Fibroblast of skin of right quadriceps (primary cell): ENCODE measurements at regions not wholly inside any gene's neighbourhood (a gene's known extent, or its start where the extent isn't known, plus 50 kb on each side); places are given as distances from the start of the nearest gene placed in this dataset.

Experiments
- DNase-seq: peaks from one replicate; pipeline ENCODE4 v3.0.0-alpha.2; 2013

DNA sequence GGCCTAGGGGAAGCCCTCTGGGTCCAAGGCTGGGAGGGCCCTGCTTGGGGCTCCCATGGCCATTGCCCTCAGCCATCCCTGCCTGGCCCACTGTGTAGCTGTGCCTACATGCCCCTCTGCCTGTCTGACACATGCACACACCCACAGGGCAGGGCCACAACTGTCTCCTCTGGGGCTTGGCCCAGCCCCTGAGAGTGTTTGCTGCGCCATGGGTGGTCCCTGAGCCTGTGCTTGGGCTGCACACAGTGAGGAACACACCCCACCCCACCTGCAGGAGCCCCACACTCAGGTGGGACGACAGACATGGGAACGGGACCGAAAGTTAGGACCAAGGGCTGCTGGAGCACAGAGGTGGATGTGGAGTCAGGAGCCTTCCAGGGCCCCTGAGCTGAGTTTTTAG is 489.5 kb downstream of the TBC1D22A start:
- no peak for DNase-seq

DNA sequence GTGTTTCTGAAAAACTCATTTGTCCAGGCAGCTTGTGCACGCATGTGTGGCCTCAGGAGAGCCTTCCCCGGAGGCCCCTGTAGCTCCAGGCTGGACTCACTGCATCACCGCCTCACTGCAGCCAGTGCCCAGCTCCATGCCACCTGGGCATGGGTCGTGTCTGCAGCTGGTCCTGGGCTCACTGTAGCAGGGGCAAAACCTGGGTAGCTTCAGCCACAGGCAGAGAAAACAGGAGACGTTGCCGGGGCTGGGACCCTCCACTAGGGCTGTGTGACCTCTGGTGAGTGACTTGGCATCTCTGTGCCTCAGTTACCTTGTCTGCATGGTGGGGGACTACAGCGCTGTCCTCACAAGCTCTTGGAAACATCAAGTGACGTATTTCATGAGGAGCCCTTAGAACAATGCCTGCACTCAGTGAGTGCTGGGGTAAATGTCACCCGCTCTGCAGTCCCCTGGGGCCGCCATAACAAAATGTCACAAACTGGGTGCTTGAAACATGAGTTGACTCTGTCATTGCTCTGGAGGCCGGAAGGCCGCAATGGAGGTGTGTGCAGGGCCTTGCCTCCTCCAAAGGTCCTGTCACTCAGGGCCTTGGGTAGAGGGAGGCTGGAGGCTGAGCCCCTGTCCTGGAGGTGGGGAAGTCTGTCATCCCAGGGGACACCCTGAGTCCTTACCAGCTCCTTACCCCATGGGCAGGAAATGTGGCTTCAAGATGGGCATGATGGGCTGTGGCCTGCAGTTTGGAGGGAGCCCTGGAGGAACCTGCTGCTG is 488.7 kb downstream of the TBC1D22A start:
- no peak for DNase-seq

DNA sequence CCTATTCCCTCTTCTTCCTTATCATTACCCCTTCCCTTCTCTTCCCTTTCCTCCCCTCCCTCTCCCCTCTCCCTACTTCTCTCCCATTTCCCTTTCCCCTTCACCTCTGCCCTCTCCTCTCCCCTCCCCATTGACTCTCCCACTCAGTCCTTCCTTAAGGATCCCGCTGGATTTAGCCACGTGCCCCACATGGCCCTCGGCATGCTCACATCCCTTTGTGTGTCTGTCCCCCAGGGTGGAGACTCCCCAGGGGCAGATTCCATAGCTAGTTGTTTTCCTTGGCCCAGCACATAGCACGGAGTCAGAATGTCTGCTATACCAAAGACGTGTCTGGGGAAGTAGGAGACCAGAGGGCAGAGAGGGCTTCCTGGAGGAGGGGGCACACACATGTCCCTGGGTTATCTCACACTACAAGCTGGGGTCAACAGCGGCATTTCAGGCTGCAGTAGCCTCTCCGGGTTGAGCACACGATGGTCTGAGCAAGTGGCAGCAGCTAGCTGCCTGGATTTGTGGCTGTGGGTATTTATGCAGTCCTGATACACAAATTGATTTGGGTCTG is 487.0 kb downstream of the TBC1D22A start:
- DNase-seq: no peak

DNA sequence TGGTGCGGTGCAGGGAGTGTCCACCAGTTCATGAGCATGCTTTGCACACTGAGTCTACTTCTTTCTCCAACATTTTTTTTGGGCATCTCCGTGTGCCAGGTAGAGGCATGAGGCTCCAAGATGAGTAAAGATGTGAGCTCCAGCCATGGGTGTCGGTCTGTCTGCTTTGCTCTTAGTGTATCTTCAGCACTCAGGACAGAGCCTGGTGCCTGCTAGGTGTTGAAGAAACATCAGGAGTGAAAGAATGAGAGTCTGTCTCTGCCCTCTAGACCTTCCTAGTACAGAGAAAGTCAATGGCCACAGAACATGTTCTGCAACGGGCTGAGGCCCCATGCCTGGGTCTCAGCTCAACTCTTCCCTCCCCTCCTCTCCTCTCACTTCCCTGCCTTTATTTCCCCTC is 486.5 kb downstream of the TBC1D22A start:
- DNase-seq: no peak

DNA sequence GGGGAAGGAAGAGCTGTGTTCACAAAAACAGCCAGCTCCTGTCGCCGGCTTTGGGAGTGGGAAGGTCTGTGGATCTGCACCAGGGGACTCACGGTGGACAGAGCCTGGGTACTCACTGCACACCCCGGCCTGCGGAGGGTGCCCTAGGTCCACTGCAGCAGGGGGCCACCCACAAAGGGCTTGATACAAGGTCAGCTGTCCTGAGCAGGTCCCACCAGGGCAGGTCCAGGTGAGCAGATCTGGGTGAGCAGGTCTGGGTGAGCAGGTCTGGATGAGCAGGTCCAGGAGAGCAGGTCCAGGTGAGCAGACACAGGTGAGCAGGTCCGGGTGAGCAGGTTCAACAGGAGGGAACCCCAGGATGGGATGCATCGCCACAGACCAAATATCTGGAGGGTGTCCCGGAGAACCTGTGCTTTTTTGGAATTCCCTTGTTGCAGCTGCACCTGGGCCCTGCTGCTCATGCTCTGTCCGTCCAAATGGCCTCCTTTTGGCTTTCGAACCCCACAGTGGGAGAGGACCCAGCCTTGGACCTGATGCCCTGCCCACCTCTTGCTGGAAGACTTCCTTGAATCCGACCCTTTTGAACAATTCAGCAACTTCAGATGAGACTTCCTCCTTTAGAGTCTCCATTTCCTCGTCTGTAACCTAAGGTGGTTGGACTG is 485.3 kb downstream of the TBC1D22A start:
- DNase-seq: no peak

DNA sequence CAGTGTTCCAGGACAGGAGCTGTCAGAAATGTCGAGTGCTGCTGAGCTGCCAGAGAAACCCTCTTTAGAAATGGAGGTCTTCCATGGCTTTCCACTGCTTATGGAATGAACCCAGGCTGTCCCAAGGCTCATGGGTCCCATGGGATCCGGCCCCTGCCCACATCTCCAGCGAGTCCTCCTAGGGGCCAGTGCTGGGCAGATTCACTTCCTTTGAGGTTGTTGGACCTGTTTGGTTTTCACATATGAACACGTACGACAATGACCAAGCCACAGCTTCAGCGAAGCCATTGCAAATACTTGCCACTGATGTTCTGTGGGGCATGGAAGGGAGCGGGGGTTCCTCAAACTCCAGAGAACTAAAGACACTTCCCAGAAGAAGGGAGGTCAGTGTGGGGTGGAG is 483.3 kb downstream of the TBC1D22A start:
- no peak for DNase-seq

DNA sequence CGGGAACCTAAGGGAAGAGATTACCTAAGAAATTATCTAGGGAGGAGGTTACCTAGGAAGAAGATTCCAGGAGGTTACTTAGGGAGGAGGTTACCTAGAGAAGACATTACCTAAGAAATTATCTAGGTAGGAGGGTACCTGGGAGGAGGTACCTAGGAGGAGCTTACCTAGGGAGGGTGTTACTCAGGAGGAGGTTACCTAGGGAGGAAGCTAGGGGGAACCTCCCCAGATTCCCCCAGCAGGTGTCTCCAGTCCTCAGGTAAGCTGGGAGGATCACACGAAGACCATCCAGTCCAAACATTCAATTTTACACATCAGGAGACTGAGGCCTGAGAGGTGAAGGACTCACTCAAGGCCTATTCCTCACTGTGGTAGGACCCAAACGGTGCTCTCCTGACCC is 482.8 kb downstream of the TBC1D22A start:
- DNase-seq: no peak

DNA sequence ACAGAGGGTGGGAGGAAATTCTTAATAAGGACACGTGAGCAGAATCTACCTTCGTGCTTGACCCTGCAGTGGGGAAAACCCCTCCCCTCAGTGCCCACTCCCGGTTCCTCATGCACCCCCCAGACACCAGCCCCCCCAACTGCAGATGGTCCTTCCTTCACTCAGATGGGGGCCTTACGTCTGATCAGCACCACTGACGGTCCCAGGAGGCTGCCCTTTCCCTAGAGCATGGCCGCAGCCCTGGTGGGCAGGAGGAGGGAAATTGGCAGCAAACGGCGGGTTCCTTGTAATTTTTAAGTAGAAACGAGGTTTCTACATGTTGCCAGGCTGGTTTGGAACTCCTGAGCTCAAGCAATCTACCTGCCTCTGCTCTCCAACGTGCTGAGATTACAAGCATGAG is 477.7 kb downstream of the TBC1D22A start:
- no peak for DNase-seq

DNA sequence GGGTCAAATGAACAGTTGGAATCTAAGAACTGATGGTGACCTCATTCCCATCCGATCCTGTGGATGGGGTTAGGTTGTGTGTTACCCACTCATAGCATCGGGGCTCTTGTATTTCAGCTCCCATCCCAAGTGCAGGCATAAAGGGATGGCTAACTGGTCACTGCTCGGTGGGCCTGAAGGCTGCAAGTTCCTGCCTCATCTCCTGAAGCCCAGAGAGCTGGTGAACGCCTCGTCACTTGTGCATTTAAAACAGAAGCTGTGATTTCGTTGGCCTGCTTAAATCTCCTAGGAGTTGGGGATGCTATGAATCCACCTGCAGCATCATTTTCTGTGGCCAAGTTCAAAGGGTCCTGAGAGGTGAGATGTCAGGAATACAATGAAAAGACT is 477.0 kb downstream of the TBC1D22A start:
- DNase-seq: no peak

DNA sequence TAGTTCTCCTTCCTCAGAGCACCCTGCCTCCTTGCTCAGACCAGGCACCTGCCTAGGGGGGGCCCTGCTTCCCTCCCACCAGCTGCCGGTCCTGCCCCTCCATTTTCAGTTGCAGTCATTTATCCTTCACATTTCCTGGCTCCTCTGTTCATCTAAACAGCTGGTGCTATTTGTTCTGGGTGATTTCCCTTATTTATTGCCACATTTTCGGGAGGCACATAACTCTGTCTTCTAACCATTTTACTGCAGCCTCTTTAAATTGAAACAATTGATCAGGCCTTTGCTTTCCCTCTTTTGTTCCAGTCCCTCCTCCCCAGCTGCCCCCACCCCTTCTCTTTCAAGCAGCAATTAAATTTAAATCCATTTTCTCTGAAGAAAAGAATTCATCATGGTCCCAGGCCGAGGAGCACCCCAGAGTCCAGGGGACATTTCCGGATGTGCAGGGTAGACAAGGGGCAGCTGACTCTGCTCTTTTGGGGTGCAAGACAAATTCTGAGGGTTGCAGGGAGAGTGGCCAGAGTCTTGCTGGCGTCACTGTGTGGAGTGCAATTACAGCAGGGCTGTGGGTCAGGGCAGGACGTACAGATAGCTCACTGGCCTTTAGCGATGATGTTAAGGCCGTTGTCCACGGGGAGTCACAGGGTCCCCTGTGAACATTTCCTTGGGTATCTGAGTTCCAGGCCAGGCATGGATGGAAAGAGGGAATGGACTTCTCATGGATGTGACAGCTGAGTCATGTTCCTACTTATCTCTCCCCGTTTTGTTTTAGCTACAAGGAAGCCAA is 476.4 kb downstream of the TBC1D22A start:
- no peak for DNase-seq

DNA sequence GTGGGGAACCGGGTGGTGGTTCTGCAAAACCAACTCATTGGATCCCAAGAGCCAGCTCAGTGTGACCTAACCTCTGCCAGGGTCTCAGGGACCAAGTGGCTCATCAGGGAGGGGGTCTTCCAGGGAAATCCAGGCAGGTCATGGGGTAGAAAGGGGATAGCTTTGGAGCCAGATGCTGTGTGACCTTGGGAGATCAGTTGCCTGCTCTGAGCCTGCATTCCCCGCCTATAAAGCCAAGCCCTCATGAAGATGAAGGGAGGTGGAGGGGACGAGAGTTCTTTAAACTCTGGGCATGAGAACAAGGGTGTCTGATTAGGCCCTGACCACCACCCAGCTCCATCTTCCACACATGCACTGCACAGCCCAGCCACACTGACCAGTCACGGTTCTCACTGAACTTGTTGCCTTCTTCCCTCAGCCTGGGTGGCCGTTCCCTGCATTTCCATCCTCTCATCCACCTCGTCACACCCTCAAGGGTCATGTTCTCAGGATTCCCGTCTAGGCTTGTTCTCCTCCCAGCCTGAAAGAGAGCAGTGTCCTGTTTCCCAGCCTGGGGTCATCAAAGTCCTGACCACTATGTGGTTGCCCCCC is 475.5 kb downstream of the TBC1D22A start:
- DNase-seq: no peak

DNA sequence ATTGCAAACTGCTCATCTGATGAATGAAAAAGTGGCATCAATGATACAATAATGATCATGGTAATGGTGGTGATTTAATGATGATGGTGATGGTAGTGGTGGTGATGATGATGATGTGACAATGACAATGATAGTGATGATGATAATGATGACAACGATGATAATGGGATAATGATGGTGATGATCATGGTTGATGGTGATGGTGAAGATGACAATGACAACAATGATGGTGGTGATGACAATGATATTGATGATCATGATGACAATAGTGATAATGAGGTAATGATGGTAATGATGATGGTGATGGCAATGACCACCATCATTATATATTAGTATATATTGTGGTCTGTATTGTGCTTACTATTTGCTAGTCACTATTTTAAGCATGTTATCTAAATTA is 474.3 kb downstream of the TBC1D22A start:
- no peak for DNase-seq

DNA sequence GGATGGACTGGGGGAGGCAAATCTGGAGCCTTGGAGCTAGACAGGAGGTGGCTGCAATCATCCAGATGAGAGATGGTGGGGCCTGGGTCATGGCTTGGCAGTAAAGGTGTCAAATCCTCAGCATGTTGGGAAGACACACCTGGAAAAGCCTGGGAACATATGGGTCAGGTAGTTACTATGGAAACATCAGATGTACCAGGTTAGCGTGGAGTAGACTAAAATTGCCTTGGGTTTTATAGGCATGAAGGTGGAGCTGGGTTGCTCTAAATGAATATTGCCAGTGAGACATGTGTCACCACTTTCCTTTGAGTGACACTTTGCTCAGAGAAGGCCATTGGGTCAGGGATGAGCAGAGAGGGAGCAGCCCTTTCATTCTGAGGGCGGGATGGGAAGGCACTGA is 473.7 kb downstream of the TBC1D22A start:
- no peak for DNase-seq

DNA sequence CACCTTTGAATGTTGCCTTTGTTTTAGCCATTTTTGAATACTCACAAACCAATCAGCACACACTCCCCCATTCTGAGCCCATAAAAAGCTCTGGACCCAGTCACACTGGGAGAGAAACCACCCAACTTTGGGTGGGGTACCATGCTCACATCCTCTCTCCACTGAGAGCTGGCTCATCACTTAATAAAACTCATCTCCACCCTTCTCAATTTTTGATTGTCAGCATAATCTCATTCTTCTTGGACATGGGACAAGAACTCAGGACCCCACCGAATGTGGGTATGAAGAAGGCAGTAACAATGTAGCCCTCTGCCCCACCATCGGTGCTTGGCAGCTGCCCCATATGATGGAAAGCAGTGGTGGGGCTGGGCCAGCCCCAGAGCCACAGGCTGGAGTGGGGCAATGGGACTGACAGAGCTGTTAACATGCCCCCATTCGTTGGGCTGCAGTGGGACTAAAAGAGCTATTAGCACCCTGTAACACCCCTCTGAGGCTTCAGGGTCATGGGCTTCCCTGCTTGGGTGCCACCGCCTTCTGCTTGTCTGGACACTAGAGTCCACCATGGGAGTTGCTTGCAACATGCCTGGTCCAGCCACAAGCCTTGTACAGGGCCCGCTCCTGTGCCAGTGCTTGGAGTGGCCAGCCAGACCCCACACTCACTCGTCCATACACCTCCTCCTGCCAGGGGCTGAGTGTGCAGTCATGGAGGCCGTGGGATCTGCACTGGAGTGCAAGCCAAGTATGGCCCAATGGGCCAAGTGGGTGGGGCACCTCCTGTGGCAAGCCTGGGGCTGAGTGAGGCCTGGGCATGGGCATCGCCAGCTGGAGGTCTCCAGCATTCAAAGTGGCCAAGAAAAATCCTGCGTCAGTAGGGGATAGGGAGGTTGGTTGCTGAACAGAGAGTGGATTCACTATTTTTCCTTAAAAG is 471.1 kb downstream of the TBC1D22A start:
- no peak for DNase-seq

DNA sequence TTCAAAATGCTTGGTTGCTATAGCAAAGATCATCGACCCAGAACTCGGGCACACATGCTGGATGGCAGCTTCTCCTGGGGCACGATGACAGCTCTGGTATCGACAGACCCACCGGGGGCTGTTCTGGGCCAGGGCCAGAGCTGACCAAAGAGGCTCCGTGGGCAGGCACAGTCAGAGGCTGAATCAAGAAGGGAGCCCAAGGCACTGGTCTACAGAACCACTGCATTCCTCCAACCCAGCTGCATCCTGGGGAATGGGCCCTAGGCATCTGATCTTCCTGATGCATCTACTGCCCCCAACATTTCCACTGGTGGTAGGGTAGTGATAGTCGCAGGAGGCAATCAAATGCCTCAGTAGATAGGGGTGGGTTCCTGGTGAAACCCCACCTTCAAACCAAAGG is 470.3 kb downstream of the TBC1D22A start:
- no peak for DNase-seq

DNA sequence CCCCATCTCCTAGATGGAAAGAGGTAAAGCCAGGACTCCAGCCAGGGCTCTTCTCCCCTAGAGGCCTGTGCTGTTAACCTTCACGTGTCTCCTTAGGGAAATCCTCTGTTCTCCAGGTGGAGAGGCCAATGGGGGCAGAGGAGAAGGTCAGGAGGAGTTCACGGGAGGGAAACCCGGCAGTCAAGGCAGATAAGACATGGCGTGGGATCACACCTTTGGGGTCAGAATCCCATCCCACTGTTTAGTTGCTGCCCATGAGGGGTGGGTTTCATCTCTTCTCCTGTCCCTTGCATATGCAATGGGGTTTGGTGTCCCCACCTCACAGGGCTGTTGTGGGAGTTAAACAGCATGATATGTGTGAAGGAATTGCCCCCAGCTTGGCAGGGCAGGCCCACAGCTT is 469.7 kb downstream of the TBC1D22A start:
- DNase-seq: no peak

DNA sequence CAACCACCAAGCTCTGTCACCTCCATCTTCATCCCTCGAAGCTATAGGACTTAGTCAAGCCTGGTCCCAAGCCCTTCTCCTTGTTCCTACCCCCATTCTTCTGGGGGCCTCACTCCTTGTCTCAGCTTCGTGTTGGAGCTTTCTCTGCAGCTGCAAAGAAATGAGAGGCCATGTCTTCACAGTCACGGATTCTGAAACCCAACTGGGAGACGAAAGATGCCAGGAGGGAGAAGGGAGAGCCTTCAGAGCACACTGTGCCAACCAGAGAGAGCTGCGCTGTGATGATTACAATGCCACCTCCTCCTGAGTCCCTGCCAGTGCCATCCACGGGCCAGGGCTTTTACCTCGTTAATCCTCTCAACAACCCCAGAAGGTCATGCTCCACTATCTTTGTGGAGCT is 469.3 kb downstream of the TBC1D22A start:
- DNase-seq: no peak

DNA sequence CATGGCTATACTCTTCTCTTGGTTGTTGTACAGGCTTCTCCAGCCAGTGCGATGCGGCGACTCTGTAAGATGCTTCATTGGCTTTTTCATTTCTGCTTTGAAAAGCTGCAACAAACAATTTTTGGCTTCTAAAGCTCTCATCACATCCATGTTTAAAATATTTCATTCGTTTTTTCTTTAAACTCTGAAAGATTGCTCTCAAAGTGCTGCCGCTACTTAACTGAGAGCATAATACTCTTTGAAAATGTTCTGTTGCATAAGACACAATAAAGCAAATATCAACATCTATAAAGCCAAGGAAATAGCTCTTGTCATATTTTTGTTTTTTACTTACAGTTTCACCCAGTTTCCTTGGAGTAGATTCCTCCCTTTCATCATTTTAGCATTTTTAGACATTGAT is 468.3 kb downstream of the TBC1D22A start:
- DNase-seq: no peak

DNA sequence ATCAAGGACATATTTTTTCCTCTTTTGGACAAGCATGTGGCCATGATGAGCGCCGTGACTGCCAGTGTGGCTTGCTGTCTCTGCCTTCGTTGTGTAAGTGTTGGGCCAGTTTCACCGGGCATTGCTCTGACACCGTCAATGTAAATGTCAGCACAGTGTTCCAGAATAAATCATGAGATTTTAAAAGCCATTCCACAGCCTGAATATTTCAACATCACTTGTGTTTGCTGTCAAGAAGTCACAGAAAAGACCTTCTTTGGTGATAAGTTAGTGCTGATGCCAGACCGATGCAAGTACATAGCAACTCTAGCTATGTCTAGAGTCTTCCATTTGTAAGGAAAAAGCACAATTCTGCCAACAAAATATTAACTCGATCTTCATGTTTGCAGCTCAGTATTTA is 467.8 kb downstream of the TBC1D22A start:
- DNase-seq: no peak

DNA sequence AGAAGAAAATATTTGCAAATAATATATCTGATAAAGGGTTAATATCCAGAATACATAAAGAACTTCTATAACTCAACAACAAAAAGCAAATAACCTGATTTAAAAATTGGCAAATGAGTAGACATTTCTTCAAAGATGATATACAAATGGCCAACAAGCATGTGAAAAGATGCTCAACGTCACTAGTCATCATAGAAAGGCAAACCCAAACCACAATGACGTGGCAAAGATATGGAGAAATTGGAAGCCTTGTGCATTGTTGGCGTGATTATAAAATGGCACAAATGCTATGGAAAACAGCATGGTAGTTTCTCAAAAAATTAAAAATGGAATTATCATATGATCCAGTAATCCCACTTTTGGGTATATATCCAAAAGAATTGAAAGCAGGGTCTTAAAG is 466.3 kb downstream of the TBC1D22A start:
- no peak for DNase-seq

DNA sequence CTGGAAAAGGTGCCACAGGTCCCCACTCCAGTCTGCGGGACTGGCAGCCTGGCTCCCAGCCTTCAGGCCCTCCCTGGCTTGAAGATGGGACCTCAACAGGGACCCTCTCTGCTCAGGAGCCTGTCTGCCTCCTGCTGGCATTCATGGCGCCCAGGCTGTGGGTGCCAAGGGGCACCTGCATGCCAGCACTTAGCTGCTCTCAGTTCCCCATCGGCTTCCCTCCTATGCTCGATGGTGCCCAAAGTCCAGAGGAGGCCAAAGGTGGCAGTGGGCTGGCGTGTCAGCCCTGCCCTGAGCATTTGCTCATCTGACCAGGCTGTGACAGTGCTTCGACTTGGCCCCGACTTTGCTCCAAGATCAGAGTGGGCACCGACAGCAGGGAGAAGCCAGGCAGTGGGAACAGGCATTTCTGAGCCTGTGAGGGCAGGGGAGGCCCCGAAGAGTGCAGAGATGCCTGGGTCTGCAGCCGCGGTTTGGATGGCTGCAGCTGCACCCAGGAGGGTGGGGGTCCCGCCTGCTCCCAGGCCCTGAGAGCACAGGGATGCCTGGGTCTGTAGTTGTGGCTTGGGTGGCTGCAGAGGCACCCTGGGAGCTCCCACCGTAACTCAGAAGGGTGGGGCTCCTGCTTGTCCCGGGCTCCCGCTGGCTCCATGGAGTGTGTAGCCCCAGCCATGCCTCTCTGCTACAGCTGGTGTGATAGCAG is 463.6 kb downstream of the TBC1D22A start:
- no peak for DNase-seq
